Left lung (tissue), 4 donors: ENCODE measurements at regions not wholly inside any gene's neighbourhood (a gene's known extent, or its start where the extent isn't known, plus 50 kb on each side); places are given as distances from the start of the nearest gene placed in this dataset.

Source experiments
- ATAC-seq: fragments of 200-7000 bp; cut with Tn5 transposase; one replicate; pipeline ENCODE4 v1.9.1; 2020; ENCODE audit warnings: moderate library complexity
- DNase-seq, 4 donors: peaks; one replicate each; pipeline ENCODE4 v3.0.0-alpha.2; 2013 to 2020
- H3K27ac ChIP-seq, 2 donors: fragments of 200-600 bp; sonication (generic) in 1 of 2; one replicate each; pipeline versions ENCODE4 v1.5.0 to v1.8.0; 2020 to 2021
- H3K27me3 ChIP-seq, 2 donors: fragments of 200-600 bp; sonication (generic) in 1 of 2; one replicate each; pipeline versions ENCODE4 v1.5.0 to v1.8.0; 2020 to 2021
- H3K36me3 ChIP-seq, 2 donors: fragments of 200-600 bp; sonication (generic) in 1 of 2; one replicate each; pipeline versions ENCODE4 v1.5.0 to v1.8.0; 2020 to 2021
- H3K4me1 ChIP-seq, 2 donors: fragments of 200-600 bp; one replicate each; pipeline ENCODE4 v1.8.0; 2021
- H3K4me3 ChIP-seq, 2 donors: fragments of 200-600 bp; sonication (generic) in 1 of 2; one replicate each; pipeline versions ENCODE4 v1.5.0 to v1.8.0; 2020 to 2021; ENCODE audit warnings: mild to moderate bottlenecking in 1 of 2
- H3K9me3 ChIP-seq, 2 donors: fragments of 200-600 bp; sonication (generic) in 1 of 2; one replicate each; pipeline versions ENCODE4 v1.5.0 to v1.8.0; 2020 to 2021
- intact Hi-C, 2 donors: fragments of 100-400 bp; cut with DNase I; formaldehyde crosslinking; loops; one replicate each; pipeline versions ENCODE4 v1.11.2 to v1.14.2; 2022
- TF ChIP-seq, protein P1 (sequence below), 2 donors: fragments of 200-600 bp; sonication (generic) in 1 of 2; IDR thresholded peaks; one replicate each; pipeline versions ENCODE4 v1.5.0 to v1.8.0; 2021; ENCODE audit warnings: antibody characterized with exemption in 2 of 2
- donor health status: DM: no; HTN: yes; CAD: no.
- donor health status: DM: no; HTN: no; CAD: no.

DNA sequence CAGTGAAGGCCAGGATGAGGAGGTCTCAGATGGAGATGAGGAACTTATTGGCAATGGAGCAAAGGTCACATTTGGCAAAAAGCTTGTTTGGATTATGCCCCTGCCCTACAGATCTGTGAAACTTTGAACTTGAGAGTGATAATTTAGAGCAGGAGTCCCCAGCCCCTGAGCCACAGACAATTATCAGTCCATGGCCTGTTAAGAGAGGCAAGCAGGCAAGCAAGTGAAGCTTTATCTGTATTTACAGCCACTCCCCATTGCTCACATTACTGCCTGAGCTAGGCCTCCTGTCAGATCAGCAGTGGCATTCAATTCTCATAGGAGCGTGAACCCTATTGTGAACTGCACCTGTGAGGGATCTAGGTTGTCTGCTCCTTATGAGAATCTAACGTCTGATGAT lies 1076.9 kb upstream of the TENM4 start:
- no peak overlapping the region for H3K4me3 ChIP-seq
- no peak for DNase-seq
- H3K4me1 ChIP-seq = no peaks in the 10 kb centered on the region
- ATAC-seq = no peak
- intact Hi-C loops = no loop called here
- no peak overlapping the region for H3K27ac ChIP-seq
- no peaks in the 10 kb centered on the region for H3K36me3 ChIP-seq
- H3K9me3 ChIP-seq = peaks cover 0 to 17% of the 10 kb centered on the region in 2 donors
- no peaks in the 10 kb centered on the region for H3K27me3 ChIP-seq
- TF ChIP-seq, protein P1, sequence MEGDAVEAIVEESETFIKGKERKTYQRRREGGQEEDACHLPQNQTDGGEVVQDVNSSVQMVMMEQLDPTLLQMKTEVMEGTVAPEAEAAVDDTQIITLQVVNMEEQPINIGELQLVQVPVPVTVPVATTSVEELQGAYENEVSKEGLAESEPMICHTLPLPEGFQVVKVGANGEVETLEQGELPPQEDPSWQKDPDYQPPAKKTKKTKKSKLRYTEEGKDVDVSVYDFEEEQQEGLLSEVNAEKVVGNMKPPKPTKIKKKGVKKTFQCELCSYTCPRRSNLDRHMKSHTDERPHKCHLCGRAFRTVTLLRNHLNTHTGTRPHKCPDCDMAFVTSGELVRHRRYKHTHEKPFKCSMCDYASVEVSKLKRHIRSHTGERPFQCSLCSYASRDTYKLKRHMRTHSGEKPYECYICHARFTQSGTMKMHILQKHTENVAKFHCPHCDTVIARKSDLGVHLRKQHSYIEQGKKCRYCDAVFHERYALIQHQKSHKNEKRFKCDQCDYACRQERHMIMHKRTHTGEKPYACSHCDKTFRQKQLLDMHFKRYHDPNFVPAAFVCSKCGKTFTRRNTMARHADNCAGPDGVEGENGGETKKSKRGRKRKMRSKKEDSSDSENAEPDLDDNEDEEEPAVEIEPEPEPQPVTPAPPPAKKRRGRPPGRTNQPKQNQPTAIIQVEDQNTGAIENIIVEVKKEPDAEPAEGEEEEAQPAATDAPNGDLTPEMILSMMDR (IDR thresholded peaks at IDR 0.05) = no peak

GRCh38 chr11:80515097-80515496 lies 1074.3 kb upstream of the TENM4 start:
- H3K9me3 ChIP-seq = peaks cover 0 to 18% of the 10 kb centered on the region in 2 donors
- intact Hi-C loops = no loop called here
- TF ChIP-seq, protein P1 (IDR thresholded peaks at IDR 0.05) = no peak
- no peaks in the 10 kb centered on the region for H3K27me3 ChIP-seq
- no peak for DNase-seq
- H3K36me3 ChIP-seq = no peaks in the 10 kb centered on the region
- H3K4me3 ChIP-seq = no peak overlapping the region
- no peak for ATAC-seq
- no peaks in the 10 kb centered on the region for H3K4me1 ChIP-seq
- H3K27ac ChIP-seq = no peak overlapping the region

GRCh38 chr11:80512491-80512890 lies 1071.7 kb upstream of the TENM4 start:
- TF ChIP-seq, protein P1 (IDR thresholded peaks at IDR 0.05) = no peak
- Histone ChIP-seq H3K27ac (no peak overlapping the region), H3K36me3 (no peaks in the 10 kb centered on the region), H3K4me1 (no peaks in the 10 kb centered on the region), H3K27me3 (no peaks in the 10 kb centered on the region), H3K4me3 (no peak overlapping the region), H3K9me3 (peaks cover 0 to 15% of the 10 kb centered on the region in 2 donors)
- intact Hi-C loops = no loop called here
- ATAC-seq = no peak
- DNase-seq = no peak

DNA sequence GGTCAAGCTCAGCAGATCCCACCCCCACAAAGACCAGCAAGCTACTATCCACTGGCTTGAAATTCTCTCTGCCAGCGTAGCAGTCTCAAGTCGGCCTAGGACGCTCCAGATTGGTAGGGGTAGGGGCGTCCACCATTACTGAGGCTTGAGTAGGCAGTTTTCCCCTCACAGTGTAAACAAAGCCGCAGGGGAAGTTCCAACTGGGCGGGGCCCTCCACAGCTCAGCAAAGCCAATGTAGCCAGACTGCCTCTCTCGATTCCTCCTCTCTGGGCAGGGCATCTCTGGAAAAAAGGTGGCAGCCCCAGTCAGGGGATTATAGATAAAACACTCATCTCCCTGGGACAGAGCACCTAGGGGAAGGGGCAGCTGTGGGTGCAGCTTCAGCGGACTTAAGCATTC lies 1064.9 kb upstream of the TENM4 start:
- no peak for DNase-seq
- intact Hi-C loops = no loop called here
- peaks cover 0 to 23% of the 10 kb centered on the region in 2 donors for H3K9me3 ChIP-seq
- no peaks in the 10 kb centered on the region for H3K36me3 ChIP-seq
- no peak overlapping the region for H3K27ac ChIP-seq
- H3K27me3 ChIP-seq = no peaks in the 10 kb centered on the region
- TF ChIP-seq, protein P1 (IDR thresholded peaks at IDR 0.05) = no peak
- no peak overlapping the region for H3K4me3 ChIP-seq
- H3K4me1 ChIP-seq = no peaks in the 10 kb centered on the region
- no peak for ATAC-seq

DNA sequence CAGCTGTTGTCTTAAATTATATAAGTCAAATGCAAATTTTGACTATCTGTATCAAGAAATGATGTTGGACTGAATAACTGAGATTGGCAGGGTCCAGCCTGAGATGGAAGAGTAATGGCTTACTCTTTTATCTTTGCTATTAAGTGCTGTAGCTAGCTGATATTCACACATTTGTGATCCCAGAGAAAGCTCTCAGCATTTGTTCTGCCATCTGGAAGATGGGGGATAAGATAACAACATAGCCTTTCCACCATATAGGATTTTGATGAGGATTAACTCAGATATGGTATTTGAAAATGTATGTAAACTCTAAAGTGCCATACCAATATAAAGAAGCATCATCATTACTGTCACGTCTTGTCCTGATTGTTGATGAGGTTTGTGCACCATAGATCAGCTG lies 1063.2 kb upstream of the TENM4 start:
- TF ChIP-seq, protein P1 (IDR thresholded peaks at IDR 0.05) = no peak
- Histone ChIP-seq H3K4me3 (no peak overlapping the region), H3K27ac (no peak overlapping the region), H3K4me1 (no peaks in the 10 kb centered on the region), H3K9me3 (peaks cover 0 to 22% of the 10 kb centered on the region in 2 donors), H3K36me3 (no peaks in the 10 kb centered on the region), H3K27me3 (no peaks in the 10 kb centered on the region)
- no peak for ATAC-seq
- DNase-seq = no peak
- intact Hi-C loops = no loop called here
